ENCODE measurements at regions not wholly inside any gene's neighbourhood (a gene's known extent, or its start where the extent isn't known, plus 50 kb on each side); places are given as distances from the start of the nearest gene placed in this dataset.
"Not testable (repeated sequence)": the region's sequence is repeated elsewhere in the genome, so short reads cannot be mapped to it uniquely, and the experiment has no call there.

- Histone ChIP-seq H3K27ac (ENCODE audit: low read depth in 1 of 2, low read length in 2 of 2) (no peak overlapping the region), H3K4me1 (ENCODE audit: control insufficient read depth in 1 of 2, insufficient read depth in 2 of 2, low read length in 2 of 2) (no peaks in the 10 kb centered on the region), H3K4me3 (ENCODE audit: low read length in 2 of 2) (no peak overlapping the region), H3K36me3 (ENCODE audit: control insufficient read depth in 1 of 2, insufficient read depth in 2 of 2, low read length in 1 of 2) (no peaks in the 10 kb centered on the region), H3K27me3 (ENCODE audit: control insufficient read depth in 1 of 2, insufficient read depth in 2 of 2, low read length in 1 of 2) (no peaks in the 10 kb centered on the region), H3K9me3 (ENCODE audit: control insufficient read depth, low read length) (no peaks in the 10 kb centered on the region)
- 78 to 79% methylated on average over 1 of the region's 1 CpG for WGBS, 2 donors
- DNase-seq = no peak
- intact Hi-C loops (cut with DNase I) = no loop called here
- no peak for ATAC-seq (ENCODE audit: low FRiP score)
Measured at GRCh38 chr7:9709216-9709615, 1264.5 kb upstream of the PHF14 start.

- no peaks in the 10 kb centered on the region for H3K4me1 ChIP-seq (ENCODE audit: control insufficient read depth in 1 of 2, insufficient read depth in 2 of 2, low read length in 2 of 2)
- WGBS, 2 donors = 34 to 35% methylated on average over 3 of the region's 3 CpGs
- DNase-seq = no peak
- intact Hi-C loops (cut with DNase I) = no loop called here
- H3K9me3 ChIP-seq (ENCODE audit: control insufficient read depth, low read length) = no peaks in the 10 kb centered on the region
- no peak for ATAC-seq (ENCODE audit: low FRiP score)
- H3K4me3 ChIP-seq (ENCODE audit: low read length in 2 of 2) = no peak overlapping the region
- H3K27ac ChIP-seq (ENCODE audit: low read depth in 1 of 2, low read length in 2 of 2) = no peak overlapping the region
- H3K27me3 ChIP-seq (ENCODE audit: control insufficient read depth in 1 of 2, insufficient read depth in 2 of 2, low read length in 1 of 2) = no peaks in the 10 kb centered on the region
- H3K36me3 ChIP-seq (ENCODE audit: control insufficient read depth in 1 of 2, insufficient read depth in 2 of 2, low read length in 1 of 2) = no peaks in the 10 kb centered on the region
Measured at GRCh38 chr7:9711259-9711918, 1262.3 kb upstream of the PHF14 start.

GRCh38 chr7:9718071-9718661 is 1255.5 kb upstream of the PHF14 start:
- no peak for DNase-seq
- Histone ChIP-seq H3K4me3 (ENCODE audit: low read length in 2 of 2) (no peak overlapping the region), H3K4me1 (ENCODE audit: control insufficient read depth in 1 of 2, insufficient read depth in 2 of 2, low read length in 2 of 2) (no peaks in the 10 kb centered on the region), H3K36me3 (ENCODE audit: control insufficient read depth in 1 of 2, insufficient read depth in 2 of 2, low read length in 1 of 2) (no peaks in the 10 kb centered on the region), H3K27me3 (ENCODE audit: control insufficient read depth in 1 of 2, insufficient read depth in 2 of 2, low read length in 1 of 2) (no peaks in the 10 kb centered on the region), H3K27ac (ENCODE audit: low read depth in 1 of 2, low read length in 2 of 2) (no peak overlapping the region), H3K9me3 (ENCODE audit: control insufficient read depth, low read length) (no peaks in the 10 kb centered on the region)
- ATAC-seq (ENCODE audit: low FRiP score) = no peak
- intact Hi-C loops (cut with DNase I) = no loop called here

GRCh38 chr7:9719303-9719702 is 1254.4 kb upstream of the PHF14 start:
- Histone ChIP-seq H3K9me3 (ENCODE audit: control insufficient read depth, low read length) (no peaks in the 10 kb centered on the region), H3K27ac (ENCODE audit: low read depth in 1 of 2, low read length in 2 of 2) (no peak overlapping the region), H3K27me3 (ENCODE audit: control insufficient read depth in 1 of 2, insufficient read depth in 2 of 2, low read length in 1 of 2) (no peaks in the 10 kb centered on the region), H3K36me3 (ENCODE audit: control insufficient read depth in 1 of 2, insufficient read depth in 2 of 2, low read length in 1 of 2) (no peaks in the 10 kb centered on the region), H3K4me1 (ENCODE audit: control insufficient read depth in 1 of 2, insufficient read depth in 2 of 2, low read length in 2 of 2) (no peaks in the 10 kb centered on the region), H3K4me3 (ENCODE audit: low read length in 2 of 2) (no peak overlapping the region)
- no peak for DNase-seq
- 69 to 74% methylated on average over 4 of the region's 4 CpGs for WGBS, 2 donors
- ATAC-seq (ENCODE audit: low FRiP score) = no peak
- intact Hi-C loops (cut with DNase I) = no loop called here

GRCh38 chr7:9719721-9720120 is 1254.0 kb upstream of the PHF14 start:
- no peaks in the 10 kb centered on the region for H3K4me1 ChIP-seq (ENCODE audit: control insufficient read depth in 1 of 2, insufficient read depth in 2 of 2, low read length in 2 of 2)
- no peak for DNase-seq
- intact Hi-C loops (cut with DNase I) = no loop called here
- no peaks in the 10 kb centered on the region for H3K9me3 ChIP-seq (ENCODE audit: control insufficient read depth, low read length)
- H3K36me3 ChIP-seq (ENCODE audit: control insufficient read depth in 1 of 2, insufficient read depth in 2 of 2, low read length in 1 of 2) = no peaks in the 10 kb centered on the region
- ATAC-seq (ENCODE audit: low FRiP score) = no peak
- H3K27me3 ChIP-seq (ENCODE audit: control insufficient read depth in 1 of 2, insufficient read depth in 2 of 2, low read length in 1 of 2) = no peaks in the 10 kb centered on the region
- no peak overlapping the region for H3K4me3 ChIP-seq (ENCODE audit: low read length in 2 of 2)
- 85 to 88% methylated on average over 3 of the region's 3 CpGs for WGBS, 2 donors
- H3K27ac ChIP-seq (ENCODE audit: low read depth in 1 of 2, low read length in 2 of 2) = no peak overlapping the region

GRCh38 chr7:9725940-9726663 is 1247.6 kb upstream of the PHF14 start:
- H3K4me1 ChIP-seq (ENCODE audit: control insufficient read depth in 1 of 2, insufficient read depth in 2 of 2, low read length in 2 of 2); H3K9me3 ChIP-seq (ENCODE audit: control insufficient read depth, low read length); H3K4me3 ChIP-seq (ENCODE audit: low read length in 2 of 2); H3K27me3 ChIP-seq (ENCODE audit: control insufficient read depth in 1 of 2, insufficient read depth in 2 of 2, low read length in 1 of 2); intact Hi-C loops (cut with DNase I); H3K36me3 ChIP-seq (ENCODE audit: control insufficient read depth in 1 of 2, insufficient read depth in 2 of 2, low read length in 1 of 2); H3K27ac ChIP-seq (ENCODE audit: low read depth in 1 of 2, low read length in 2 of 2): not testable (repeated sequence)
- 81 to 84% methylated on average over 38 to 59 of the region's 60 CpGs for WGBS, 2 donors
- peak; percentile 15 for ATAC-seq (ENCODE audit: low FRiP score)
- peak in 1 of 2 donors; percentile 45 for DNase-seq

DNA sequence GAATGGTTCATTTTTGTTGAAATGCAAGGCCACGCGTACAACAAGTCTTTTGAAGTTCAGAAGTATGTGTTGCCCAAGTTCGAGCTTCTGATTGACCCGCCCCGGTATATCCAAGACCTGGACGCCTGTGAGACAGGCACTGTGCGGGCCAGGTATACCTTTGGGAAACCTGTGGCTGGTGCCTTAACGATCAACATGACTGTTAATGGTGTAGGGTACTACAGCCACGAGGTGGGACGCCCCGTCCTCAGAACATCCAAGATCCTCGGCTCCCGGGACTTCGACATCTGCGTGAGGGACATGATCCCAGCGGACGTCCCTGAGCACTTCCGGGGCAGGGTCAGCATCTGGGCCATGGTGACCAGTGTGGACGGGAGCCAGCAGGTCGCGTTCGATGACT is 1246.9 kb upstream of the PHF14 start:
- intact Hi-C loops (cut with DNase I); H3K36me3 ChIP-seq (ENCODE audit: control insufficient read depth in 1 of 2, insufficient read depth in 2 of 2, low read length in 1 of 2); H3K9me3 ChIP-seq (ENCODE audit: control insufficient read depth, low read length); H3K4me3 ChIP-seq (ENCODE audit: low read length in 2 of 2); H3K27ac ChIP-seq (ENCODE audit: low read depth in 1 of 2, low read length in 2 of 2); H3K27me3 ChIP-seq (ENCODE audit: control insufficient read depth in 1 of 2, insufficient read depth in 2 of 2, low read length in 1 of 2); ATAC-seq (ENCODE audit: low FRiP score); H3K4me1 ChIP-seq (ENCODE audit: control insufficient read depth in 1 of 2, insufficient read depth in 2 of 2, low read length in 2 of 2): not testable (repeated sequence)
- 97% methylated on average over 16 to 18 of the region's 22 CpGs for WGBS, 2 donors
- DNase-seq = peak in 1 of 2 donors; percentile 36

GRCh38 chr7:9727467-9727869 is 1246.2 kb upstream of the PHF14 start:
- H3K4me1 ChIP-seq (ENCODE audit: control insufficient read depth in 1 of 2, insufficient read depth in 2 of 2, low read length in 2 of 2); H3K27ac ChIP-seq (ENCODE audit: low read depth in 1 of 2, low read length in 2 of 2); H3K9me3 ChIP-seq (ENCODE audit: control insufficient read depth, low read length); H3K27me3 ChIP-seq (ENCODE audit: control insufficient read depth in 1 of 2, insufficient read depth in 2 of 2, low read length in 1 of 2); H3K36me3 ChIP-seq (ENCODE audit: control insufficient read depth in 1 of 2, insufficient read depth in 2 of 2, low read length in 1 of 2); H3K4me3 ChIP-seq (ENCODE audit: low read length in 2 of 2); intact Hi-C loops (cut with DNase I): not testable (repeated sequence)
- peak in 1 of 2 donors; percentile 51 for DNase-seq
- 93 to 94% methylated on average over 13 of the region's 13 CpGs for WGBS, 2 donors
- ATAC-seq (ENCODE audit: low FRiP score) = peak; percentile 22

Measured in aorta (tissue), 5 donors.